HG03342 (cell line): ENCODE measurements at regions not wholly inside any gene's neighbourhood (a gene's known extent, or its start where the extent isn't known, plus 50 kb on each side); places are given as distances from the start of the nearest gene placed in this dataset.
"Not testable (repeated sequence)": the region's sequence is repeated elsewhere in the genome, so short reads cannot be mapped to it uniquely, and the experiment has no call there.

Experiments
- ATAC-seq: cut with Tn5 transposase; IDR thresholded peaks from one replicate; pipeline ENCODE4 v1.9.1; 2021; ENCODE audit warnings: mild to moderate bottlenecking, moderate library complexity; ENCODE audit not compliant: unreplicated experiment

- no peak for ATAC-seq
Measured at GRCh38 chr13:42396901-42397655, 125.1 kb downstream of the AKAP11 start.

- ATAC-seq: no peak
Measured at GRCh38 chr13:42398533-42398932, 126.6 kb downstream of the AKAP11 start.

DNA sequence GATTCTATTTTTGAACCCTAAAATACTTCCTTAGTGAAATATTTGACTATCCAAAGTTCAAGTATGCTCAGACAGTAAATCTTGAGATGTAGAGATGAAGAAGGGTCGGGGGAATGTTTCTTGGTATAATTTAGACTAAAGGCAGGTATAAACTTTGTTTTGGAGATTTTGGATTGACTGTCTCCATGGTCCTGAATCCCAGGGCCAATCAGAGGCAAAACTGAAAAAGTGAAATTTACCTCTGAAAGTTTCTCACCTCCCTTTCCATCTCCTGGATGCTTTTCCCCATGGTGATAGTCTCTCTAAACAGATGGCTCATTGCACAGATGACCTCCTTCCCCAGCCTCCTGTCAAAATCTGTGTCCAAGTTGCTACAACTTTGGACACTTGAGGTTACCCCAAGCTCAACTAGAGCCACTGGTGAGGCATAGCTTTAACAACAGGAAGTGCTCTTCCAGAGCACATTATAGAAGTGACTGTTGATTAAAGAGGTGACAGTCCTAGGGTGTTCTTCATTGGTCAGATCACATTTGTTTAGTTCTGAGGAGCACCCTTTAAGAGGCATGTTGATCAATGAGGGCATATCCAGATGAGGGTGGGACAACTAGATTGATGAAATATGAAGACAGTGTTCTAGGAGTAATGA is 128.4 kb downstream of the AKAP11 start:
- no peak for ATAC-seq

DNA sequence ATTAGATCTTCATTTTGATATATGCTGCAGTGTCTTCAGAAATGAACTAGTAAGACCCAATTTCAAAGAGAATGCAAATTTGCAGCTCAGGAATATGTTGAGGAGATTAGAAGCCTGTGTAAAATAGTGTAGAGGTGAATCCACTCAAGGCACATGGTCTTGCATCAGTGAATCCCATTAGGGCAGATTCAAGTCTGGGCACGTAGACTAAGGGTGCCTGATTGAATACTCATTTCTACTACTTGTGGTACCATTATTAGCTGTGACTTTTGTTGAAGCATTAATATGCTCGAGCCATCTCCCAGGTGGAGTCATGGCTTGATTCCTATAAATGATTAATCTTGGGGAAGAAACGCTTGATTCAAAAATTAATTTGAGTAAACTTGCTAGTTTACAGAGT is 129.4 kb downstream of the AKAP11 start:
- ATAC-seq: no peak

DNA sequence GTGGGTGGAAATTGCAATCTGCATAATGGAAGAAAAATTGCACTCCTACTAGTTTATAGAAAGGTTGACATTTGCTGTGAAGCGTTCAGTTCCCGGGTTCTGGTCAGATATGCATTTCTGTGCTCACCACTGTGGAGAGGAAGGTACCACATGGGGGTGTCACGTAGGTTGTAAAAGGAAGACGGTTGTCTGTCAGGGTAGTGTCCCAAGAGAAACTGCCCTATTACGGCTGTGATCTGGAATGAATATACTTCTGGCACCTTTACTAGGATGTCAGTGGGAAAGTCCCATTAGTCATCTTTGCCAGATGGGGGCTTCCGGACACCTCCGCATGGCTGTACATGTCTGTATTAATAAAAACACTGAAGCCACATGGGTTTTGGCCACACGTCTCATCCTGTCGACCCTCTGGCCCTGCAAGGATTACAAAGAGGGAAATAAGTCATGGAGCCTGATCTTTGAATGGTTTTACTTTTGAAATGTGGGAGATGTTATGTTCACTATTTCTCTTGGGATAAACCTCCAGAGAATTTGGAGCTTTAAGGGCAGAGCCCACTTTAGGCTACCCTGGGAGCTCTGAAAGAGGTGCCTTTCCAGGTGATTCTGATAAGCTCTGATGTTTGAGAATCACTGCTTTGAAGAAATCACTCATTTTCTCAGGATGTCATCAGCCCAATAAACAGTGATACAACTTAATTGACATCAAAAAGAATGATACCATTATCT is 133.9 kb downstream of the AKAP11 start:
- ATAC-seq: peak; percentile 68

DNA sequence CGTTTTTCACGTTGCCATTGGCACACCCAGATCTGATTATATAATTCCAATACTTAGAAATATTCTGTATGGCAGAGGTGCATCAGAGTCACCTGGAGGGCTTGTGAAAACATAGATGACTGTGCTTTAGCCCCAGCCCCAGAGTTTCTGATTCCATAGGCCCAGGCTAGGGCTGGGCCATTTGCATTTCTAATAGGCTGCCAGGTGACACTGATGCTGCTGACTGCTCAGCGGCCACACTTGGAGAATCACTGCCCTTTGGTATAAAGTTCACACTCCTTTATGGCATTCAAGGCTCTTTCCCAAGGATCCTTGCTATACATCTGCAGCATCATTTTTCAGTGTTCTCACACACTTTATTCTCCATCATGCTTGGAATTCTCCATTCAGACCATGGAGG is 137.1 kb downstream of the AKAP11 start:
- ATAC-seq: no peak

- no peak for ATAC-seq
Measured at GRCh38 chr13:42409551-42409950, 137.6 kb downstream of the AKAP11 start.

DNA sequence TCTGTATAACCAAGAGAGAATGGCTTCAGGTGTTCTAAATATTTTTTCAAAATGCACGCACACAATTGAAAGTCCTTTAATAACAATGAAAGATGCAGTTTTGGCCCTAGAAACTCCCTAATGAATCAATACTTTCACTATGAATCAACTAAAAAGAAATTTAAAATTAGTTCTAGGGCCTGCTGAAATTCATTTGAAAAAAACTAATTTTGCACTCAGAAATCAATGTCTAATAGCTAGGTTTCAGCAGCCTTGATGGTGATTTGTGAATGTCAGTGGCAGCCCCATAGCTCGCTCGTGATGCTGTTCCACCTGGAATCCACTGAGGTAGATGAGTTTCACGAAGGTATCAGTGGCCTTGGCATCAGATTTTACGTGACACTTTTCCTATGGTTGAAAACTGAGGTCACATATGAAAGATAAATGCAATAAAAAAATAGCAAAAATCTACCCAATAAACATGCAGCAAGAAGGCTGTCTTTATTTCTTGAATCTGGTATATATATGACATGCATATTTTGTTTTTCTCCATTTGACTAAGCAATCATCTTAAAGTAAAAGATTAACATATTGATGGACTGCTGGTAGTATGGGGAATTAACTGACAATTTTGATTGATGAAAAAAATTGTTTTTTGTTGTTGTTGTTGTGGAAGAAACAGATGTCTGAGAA is 141.0 kb downstream of the AKAP11 start:
- ATAC-seq: peak; percentile 38

DNA sequence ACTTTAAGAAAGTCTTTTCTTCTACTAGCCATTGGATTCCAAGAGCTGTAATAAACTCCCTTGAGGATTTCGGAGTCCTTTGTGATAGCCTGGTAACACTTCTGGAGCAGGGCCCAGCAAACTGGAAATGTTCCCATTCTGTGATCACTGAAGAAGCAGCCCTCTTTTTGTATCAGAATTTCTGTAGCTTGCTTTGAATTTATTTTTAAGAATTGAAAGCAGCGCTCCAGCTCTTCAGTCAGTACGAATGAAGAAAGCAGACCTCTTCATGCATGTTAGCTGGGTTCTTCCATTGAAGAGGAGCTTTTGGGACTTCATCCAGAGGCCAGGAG is 141.5 kb downstream of the AKAP11 start:
- no peak for ATAC-seq

DNA sequence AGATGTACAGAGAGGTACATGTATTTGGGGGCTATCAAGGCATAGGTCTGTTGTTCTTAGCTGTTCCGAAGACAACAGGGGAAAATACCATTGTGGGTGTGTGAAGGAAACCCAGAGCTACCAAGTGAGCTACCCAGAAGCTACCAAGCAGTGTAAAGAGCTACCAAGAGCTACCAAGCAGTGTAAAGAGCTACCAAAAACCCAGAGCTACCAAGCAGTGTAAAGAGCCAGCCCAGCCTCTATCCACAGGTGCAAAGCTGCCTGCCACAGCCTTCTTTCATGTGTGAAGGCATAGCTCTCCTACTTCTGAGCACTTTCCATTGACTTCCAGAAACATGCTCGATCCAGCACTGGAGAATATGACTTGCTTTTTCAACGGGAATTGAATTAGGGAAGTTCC is 145.7 kb downstream of the AKAP11 start:
- ATAC-seq: no peak

GRCh38 chr13:42418184-42418583 is 146.2 kb downstream of the AKAP11 start:
- no peak for ATAC-seq

DNA sequence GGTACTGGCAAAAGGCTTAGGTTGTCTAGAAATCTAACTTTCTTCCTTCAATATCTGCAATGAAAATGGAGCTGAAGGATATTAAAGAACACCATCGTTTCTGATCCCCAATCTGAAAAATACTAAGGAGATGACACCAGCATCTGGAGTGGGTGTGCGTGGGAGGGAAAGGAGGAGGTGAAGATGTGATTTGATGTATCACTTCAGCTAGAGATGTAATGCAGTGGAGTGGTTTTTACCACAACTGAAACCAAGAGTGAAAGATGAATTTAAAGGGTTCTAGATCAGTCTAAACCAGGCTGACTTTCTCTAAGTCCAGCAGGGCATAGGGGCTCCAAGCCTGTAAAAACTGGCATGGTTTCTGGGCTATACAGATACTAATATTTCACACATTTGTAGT is 148.4 kb downstream of the AKAP11 start:
- peak; percentile 63 for ATAC-seq

DNA sequence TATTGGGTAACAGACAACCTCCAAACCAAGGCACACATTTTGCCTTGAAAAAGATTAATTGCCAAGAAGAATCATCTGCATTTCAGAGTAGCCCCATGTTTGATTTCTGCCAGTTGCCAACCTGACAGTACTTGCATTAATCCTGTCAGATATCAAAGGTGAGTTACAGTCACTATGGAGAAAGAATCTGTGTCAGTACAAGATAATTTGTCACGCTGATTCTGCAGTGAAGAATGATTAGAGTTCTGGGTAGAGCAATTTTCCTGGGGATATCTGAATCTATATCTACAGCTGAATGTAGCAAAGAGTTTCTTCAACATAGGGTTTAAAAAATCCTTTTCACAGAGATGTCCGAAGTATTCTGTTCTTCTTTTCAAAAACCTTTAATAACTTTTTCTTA is 150.7 kb downstream of the AKAP11 start:
- no peak for ATAC-seq

- no peak for ATAC-seq
Measured at GRCh38 chr13:42424182-42424581, 149.8 kb upstream of the TNFSF11 start.

- no peak for ATAC-seq
Measured at GRCh38 chr13:42445354-42445753, 128.6 kb upstream of the TNFSF11 start.

DNA sequence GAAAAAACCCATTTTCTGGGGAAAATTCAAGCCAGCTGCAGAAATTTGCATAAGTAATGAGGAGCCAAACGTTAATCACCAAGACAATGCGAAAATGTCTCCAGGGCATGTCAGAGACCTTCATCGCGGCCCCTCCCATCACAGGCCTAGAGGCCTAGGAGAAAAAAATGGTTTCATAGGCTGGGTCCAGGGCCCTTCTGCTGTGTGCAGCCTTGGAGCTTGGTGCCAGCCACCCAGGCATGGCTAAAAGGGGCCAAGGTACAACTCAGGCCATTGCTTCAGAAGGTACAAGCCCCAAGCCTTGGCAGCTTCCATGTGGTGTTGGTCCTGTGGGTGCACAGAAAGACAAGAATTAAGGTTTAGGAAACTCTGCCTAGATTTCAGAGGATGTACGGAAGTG is 127.4 kb upstream of the TNFSF11 start:
- ATAC-seq: not testable (repeated sequence)

DNA sequence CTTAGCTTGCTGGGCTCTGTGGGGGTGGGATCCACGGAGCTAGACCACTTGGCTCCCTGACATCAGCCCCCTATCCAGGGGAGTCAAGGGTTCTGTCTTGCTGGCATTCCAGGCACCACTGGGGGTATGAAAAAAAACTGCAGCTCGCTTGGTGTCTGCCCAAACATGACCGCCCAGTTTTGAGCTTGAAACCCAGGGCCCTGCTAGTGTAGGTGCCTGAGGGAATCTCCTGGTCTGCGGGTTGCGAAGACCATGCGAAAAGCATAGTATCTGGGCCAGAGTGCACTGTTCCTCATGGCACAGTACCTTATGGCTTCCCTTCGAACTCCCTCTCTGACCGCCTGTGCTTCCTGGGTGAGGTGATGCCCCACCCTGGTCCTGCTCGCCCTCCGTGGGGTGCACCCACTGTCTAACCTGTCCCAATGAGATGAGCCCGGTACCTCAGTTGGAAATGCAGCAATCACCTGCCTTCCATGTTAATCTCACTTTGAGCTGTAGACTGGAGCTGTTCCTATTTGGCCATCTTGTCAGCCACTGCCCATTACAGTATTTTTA is 120.8 kb upstream of the TNFSF11 start:
- ATAC-seq: no peak

GRCh38 chr13:42454749-42455148 is 119.2 kb upstream of the TNFSF11 start:
- ATAC-seq: no peak

DNA sequence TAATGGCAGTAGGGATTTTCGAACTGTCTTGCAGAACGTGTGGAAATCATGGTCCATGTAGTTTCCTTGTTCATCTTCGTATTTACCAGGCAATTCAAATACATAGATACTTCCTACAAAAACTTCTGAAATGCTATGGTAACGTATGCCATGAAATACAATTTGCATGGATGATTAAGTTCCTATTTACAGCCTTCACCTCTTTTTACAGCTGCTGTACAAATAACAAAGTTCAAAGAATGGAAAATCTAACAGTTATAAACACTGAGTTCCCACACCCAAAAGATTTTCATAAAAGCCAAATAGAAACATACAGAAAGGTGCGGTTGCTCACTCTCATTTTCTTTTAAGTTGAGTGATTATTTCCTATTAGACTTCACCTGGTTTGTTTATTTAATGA is 115.8 kb upstream of the TNFSF11 start:
- no peak for ATAC-seq

GRCh38 chr13:42466123-42466522 is 107.8 kb upstream of the TNFSF11 start:
- ATAC-seq: no peak

DNA sequence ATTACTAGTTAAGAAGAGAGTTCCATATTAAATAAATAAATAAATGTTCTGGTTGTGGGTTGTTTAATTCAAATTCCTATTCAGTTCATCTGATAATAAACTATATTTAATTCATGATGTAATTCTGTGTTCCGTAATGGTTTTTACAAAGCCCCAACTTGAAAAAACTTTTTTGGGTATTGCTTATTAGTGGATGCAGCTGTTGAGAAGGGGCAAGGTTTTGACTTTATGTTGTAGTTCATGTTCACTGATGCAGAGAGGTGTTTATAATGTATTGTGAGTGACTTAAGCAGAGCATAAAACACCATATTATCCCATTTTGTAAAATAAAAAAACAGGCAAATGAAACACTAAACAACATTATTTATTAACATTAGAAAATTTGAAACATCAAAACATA is 107.3 kb upstream of the TNFSF11 start:
- ATAC-seq: no peak
